GM06990 (cell line): ENCODE measurements at regions not wholly inside any gene's neighbourhood (a gene's known extent, or its start where the extent isn't known, plus 50 kb on each side); places are given as distances from the start of the nearest gene placed in this dataset.
"Not testable (repeated sequence)": the region's sequence is repeated elsewhere in the genome, so short reads cannot be mapped to it uniquely, and the experiment has no call there.

ENCODE experiments used
- DNase-seq: peaks from one replicate; pipeline ENCODE4 v3.0.0-alpha.2; 2011; ENCODE audit not compliant: insufficient read length; ENCODE audit errors: extremely low read depth
- H3K27me3 ChIP-seq: replicated peaks from 2 replicates; pipeline ENCODE4 v1.6.0; 2011; ENCODE audit warnings: low read length; ENCODE audit not compliant: control insufficient read depth, insufficient read depth
- H3K36me3 ChIP-seq: 2 replicates; pipeline ENCODE4 v1.5.1; 2011; ENCODE audit warnings: low read length; ENCODE audit not compliant: control insufficient read depth, insufficient read depth
- H3K4me3 ChIP-seq: replicated peaks from 2 replicates; pipeline ENCODE4 v1.5.1; 2011; ENCODE audit warnings: low read depth, mild to moderate bottlenecking, control low read depth, low read length
- TF ChIP-seq, protein P1 (sequence below): IDR thresholded peaks from 2 replicates; pipeline ENCODE4 v1.5.1; 2011; ENCODE audit warnings: low read length, control low read depth, mild to moderate bottlenecking, inconsistent platforms; ENCODE audit not compliant: insufficient read depth, poor library complexity, severe bottlenecking

DNA sequence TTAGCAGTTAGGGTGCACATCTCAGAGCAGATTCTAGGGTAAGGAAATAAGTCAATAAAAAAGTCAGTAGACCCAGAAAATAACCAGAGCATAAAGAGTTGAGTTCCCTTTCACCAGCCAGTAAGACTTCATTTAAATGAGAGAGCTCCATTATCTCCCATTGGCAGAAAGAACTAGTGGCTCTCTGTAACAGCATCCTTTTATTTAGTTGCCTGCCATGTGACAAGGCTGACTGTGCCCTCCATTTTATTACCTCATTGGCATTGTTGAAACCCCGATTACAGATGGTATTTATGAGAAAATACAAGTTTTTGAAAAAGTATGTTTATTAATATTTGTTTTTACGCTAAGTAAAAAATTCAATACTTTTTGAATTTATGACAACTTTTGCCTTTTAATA lies 859.5 kb upstream of the NDST4 start:
- no peak for DNase-seq
- H3K4me3 ChIP-seq = no peak overlapping the region
- no peaks in the 10 kb centered on the region for H3K27me3 ChIP-seq
- TF ChIP-seq, protein P1, sequence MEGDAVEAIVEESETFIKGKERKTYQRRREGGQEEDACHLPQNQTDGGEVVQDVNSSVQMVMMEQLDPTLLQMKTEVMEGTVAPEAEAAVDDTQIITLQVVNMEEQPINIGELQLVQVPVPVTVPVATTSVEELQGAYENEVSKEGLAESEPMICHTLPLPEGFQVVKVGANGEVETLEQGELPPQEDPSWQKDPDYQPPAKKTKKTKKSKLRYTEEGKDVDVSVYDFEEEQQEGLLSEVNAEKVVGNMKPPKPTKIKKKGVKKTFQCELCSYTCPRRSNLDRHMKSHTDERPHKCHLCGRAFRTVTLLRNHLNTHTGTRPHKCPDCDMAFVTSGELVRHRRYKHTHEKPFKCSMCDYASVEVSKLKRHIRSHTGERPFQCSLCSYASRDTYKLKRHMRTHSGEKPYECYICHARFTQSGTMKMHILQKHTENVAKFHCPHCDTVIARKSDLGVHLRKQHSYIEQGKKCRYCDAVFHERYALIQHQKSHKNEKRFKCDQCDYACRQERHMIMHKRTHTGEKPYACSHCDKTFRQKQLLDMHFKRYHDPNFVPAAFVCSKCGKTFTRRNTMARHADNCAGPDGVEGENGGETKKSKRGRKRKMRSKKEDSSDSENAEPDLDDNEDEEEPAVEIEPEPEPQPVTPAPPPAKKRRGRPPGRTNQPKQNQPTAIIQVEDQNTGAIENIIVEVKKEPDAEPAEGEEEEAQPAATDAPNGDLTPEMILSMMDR = no peak
- no peaks in the 10 kb centered on the region for H3K36me3 ChIP-seq

DNA sequence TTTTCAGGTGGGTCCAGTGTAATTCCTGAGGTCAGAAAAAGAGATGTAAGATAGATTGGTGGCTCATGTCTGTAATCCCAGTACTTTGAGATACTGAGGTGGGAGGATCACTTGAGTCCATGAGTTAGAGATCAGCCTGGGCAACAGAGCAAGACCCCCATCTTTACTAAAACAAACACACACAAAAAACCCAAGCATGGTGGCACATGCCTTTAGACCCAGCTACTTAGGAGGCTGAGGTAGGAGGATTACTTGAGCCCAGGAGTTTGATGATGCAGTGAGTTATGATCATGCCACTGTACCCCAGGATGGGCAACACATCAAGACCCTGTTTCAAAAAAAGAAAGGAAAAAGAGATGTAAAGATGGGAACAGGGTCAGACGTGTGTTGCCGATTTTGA lies 857.4 kb upstream of the NDST4 start:
- DNase-seq = no peak
- Histone ChIP-seq H3K36me3 (no peaks in the 10 kb centered on the region), H3K4me3 (no peak overlapping the region), H3K27me3 (no peaks in the 10 kb centered on the region)
- TF ChIP-seq, protein P1 = no peak

DNA sequence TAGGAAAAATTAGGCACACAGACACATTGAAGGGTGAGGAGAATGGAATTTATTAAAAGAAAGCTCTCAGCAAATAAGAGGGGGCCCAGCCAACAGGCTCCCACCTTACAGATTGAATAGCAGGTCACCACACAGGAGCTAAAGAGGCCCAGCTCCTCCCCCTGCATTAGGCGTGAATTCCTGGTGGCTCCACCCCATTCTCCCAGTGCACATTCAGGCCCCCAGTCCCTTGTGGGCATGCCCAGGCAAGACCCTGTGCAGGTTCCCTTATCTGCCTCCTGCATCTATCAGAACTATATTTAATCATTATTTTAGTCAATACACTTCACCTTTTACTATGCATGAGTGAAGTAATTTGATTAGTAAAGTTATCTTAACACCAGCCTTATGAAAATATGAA lies 856.3 kb upstream of the NDST4 start:
- no peak overlapping the region for H3K4me3 ChIP-seq
- DNase-seq = no peak
- no peaks in the 10 kb centered on the region for H3K27me3 ChIP-seq
- TF ChIP-seq, protein P1 = no peak
- H3K36me3 ChIP-seq = no peaks in the 10 kb centered on the region

DNA sequence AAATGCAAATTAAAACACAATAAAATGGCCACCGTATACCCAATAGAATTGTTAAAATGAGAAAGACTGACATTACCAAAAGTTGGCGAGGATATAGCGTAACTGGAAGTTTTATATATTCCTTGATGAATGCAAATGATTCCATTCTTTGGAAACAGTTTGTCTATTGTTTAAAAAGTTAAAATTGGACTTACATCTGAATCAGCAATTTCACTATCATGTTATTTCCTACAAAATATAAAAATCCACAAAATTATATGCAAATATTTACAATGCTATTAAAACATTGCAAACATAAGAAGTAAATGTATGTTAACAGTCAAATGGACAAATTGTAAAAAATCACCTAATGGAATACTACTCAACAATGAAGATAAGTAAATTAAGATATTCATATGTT lies 852.2 kb upstream of the NDST4 start:
- no peak for DNase-seq
- no peaks in the 10 kb centered on the region for H3K27me3 ChIP-seq
- no peak overlapping the region for H3K4me3 ChIP-seq
- H3K36me3 ChIP-seq = no peaks in the 10 kb centered on the region
- TF ChIP-seq, protein P1 = no peak

DNA sequence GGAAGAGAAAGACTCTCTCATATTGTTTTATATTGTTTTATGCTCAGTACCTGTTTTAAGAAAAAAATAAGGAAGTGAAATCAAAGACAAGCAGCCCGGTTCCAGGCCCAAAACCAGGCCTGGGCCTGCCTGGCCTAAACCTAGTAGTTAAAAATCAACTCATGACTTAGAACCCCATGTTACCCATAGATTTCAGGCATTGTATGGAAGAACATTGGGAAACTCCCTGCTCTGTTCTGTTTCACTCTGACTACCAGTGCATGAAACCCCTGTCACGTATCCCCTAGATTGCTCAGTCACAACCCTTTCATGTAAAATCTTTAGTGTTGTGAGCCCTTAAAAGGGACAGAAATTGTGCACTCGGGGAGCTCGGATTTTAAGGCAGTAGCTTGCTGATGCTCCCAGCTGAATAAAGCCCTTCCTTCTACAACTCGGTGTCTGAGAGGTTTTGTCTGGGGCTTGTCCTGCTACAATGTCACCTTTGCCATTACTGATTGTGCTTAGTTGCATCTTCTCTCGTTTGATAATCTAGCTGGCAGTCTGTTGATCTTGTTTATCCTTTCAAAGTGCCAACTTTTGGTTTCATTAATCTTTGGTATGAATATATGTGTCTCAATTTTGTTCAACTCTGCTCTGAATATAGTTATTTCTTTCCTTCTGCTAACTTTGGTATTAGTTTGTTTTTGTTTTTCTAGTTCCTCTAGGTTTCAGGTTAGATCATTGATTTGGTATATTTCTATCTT lies 842.8 kb upstream of the NDST4 start:
- peak; percentile 9 for DNase-seq
- H3K36me3 ChIP-seq, H3K4me3 ChIP-seq, H3K27me3 ChIP-seq: not testable (repeated sequence)

DNA sequence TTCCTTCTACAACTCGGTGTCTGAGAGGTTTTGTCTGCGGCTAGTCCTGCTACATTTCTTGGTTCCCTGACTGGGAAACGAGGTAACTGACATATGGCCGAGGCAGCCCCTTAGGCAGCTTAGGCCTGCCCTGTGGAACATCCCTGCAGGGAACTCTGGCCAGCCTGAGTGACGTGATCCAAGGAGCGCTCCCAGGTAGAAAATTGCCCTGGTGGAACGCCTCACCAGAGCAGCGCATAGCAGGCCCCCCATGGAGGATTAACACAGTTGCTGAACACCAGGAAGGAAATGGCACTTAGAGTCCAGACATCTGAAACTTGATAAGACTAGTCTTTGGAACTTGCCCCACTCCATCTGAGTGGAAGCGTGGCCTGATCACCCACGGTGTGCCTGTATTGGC lies 837.4 kb upstream of the NDST4 start:
- no peaks in the 10 kb centered on the region for H3K27me3 ChIP-seq
- peak; percentile 26 for DNase-seq
- H3K36me3 ChIP-seq = no peaks in the 10 kb centered on the region
- H3K4me3 ChIP-seq = no peak overlapping the region
- TF ChIP-seq, protein P1 = no peak

DNA sequence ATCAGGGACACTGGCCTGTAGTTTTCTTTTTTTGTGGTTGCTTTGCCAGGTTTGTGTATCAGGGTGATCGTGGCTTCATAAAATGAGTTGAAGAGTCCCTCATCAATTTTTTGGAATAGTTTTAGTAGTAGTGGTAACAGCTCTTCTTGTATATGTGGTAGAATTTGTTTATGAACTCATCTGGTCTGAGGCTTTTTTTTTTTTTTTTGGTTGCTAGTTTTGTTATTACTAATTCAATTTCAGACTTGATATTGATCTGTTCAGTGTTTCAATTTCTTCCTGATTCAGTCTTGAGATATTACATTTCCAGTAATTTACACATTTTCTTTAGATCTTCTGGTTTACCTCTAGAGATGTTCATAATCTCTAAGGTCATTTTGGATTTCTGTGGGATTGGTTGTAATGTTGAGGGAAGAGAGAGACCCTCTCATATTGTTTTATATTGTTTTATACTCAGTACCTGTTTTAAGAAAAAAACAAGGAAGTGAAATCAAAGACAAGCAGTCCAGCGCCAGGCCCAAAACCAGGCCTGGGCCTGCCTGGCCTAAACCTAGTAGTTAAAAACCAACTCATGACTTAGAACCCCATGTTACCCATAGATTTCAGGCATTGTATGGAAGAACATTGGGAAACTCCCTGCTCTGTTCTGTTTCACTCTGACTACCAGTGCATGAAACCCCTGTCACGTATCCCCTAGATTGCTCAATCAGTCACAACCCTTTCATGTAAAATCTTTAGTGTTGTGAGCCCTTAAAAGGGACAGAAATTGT lies 836.7 kb upstream of the NDST4 start:
- not testable (repeated sequence) for H3K4me3 ChIP-seq, H3K27me3 ChIP-seq, H3K36me3 ChIP-seq
- peak; percentile 19 for DNase-seq
